ENCODE measurements at regions not wholly inside any gene's neighbourhood (a gene's known extent, or its start where the extent isn't known, plus 50 kb on each side); places are given as distances from the start of the nearest gene placed in this dataset.

- Mint-ChIP-seq H3K27ac (no peak overlapping the region), H3K4me3 (no peak overlapping the region), H3K4me1 (no peaks in the 10 kb centered on the region), H3K9me3 (no peaks in the 10 kb centered on the region), H3K27me3 (ENCODE audit: low read depth) (no peaks in the 10 kb centered on the region), H3K36me3 (no peaks in the 10 kb centered on the region)
- ChIA-PET CTCF (no interaction called here), POLR2A (interaction anchor here (0.6 kb wide), 1 partner anchor 275 kb away, joined by 4 read pairs; no protein-coding TSS in a partner anchor)
- ATAC-seq: no peak
- no peak for TF ChIP-seq ZNF416 (CRISPR knock-in tag; IDR thresholded peaks at IDR 0.05)
- TF ChIP-seq E2F1 (CRISPR knock-in tag; IDR thresholded peaks at IDR 0.05): no peak
- no peak for TF ChIP-seq ARID4B (CRISPR knock-in tag; IDR thresholded peaks at IDR 0.05; ENCODE audit: borderline replicate concordance)
- no peak for TF ChIP-seq NR1H2 (CRISPR knock-in tag; IDR thresholded peaks at IDR 0.05)
- no peak for TF ChIP-seq FOXP4 (CRISPR knock-in tag; IDR thresholded peaks at IDR 0.05)
- TF ChIP-seq ZNF138 (CRISPR knock-in tag; conservative IDR thresholded peaks at IDR 0.05): no peak
- TF ChIP-seq CREM (CRISPR knock-in tag; IDR thresholded peaks at IDR 0.05): no peak
- TF ChIP-seq ZMAT4 (CRISPR knock-in tag; IDR thresholded peaks at IDR 0.05): no peak
- TF ChIP-seq ELF4 (CRISPR knock-in tag; IDR thresholded peaks at IDR 0.05; ENCODE audit: low read depth): no peak
- no peak for TF ChIP-seq ZNF671 (CRISPR knock-in tag; IDR thresholded peaks at IDR 0.05)
- TF ChIP-seq ETV6 (CRISPR knock-in tag; IDR thresholded peaks at IDR 0.05): no peak
- TF ChIP-seq CDX4 (CRISPR knock-in tag; IDR thresholded peaks at IDR 0.05; ENCODE audit: borderline replicate concordance): no peak
- TF ChIP-seq USF2 (CRISPR knock-in tag; IDR thresholded peaks at IDR 0.05): no peak
- TF ChIP-seq SMAD4 (CRISPR knock-in tag; IDR thresholded peaks at IDR 0.05): no peak
- TF ChIP-seq ZNF232 (CRISPR knock-in tag; IDR thresholded peaks at IDR 0.05): no peak
- no peak for TF ChIP-seq ZNF512 (CRISPR knock-in tag; IDR thresholded peaks at IDR 0.05; ENCODE audit: borderline replicate concordance)
- no peak for DNase-seq (ENCODE audit: low spot score)
These were observed 197.4 kb upstream of the PRPS1L1 start for GRCh38 chr7:18225067-18225466.
